Panc1 (cell line): ENCODE measurements at regions not wholly inside any gene's neighbourhood (a gene's known extent, or its start where the extent isn't known, plus 50 kb on each side); places are given as distances from the start of the nearest gene placed in this dataset.

Experiments
- ATAC-seq: fragments of 200-7000 bp; cut with Tn5 transposase; 2 replicates; pipeline ENCODE4 v1.9.1; 2020; ENCODE audit warnings: mild to moderate bottlenecking, moderate library complexity
- BruUV-seq: library from RNA; stranded (reverse); fragments of 400-500 nt; replicated peaks from 2 replicates; lab custom pipeline; 2021; lab: Mats Ljungman, UMichigan
- CTCF ChIA-PET: fragments of 300-600 bp; sonication (Branson Sonifier 250); formaldehyde crosslinking; loops from one replicate; lab custom pipeline; 2022; ENCODE audit warnings: antibody characterized with exemption; lab: Charles Lee
- POLR2A ChIA-PET: fragments of 300-600 bp; sonication (Branson Sonifier 250); formaldehyde crosslinking; loops from one replicate; lab custom pipeline; 2022; ENCODE audit warnings: antibody characterized with exemption; lab: Charles Lee
- DNase-seq: peaks from one replicate; pipeline ENCODE4 v3.0.0-alpha.2; 2010; ENCODE audit warnings: low read depth, low spot score
- H3K27ac ChIP-seq: 2 replicates; pipeline ENCODE4 v1.5.1; 2011; ENCODE audit warnings: mild to moderate bottlenecking, low read length, inconsistent platforms
- H3K27me3 ChIP-seq: fragments of 200-500 bp; sonication (Bioruptor generic); 2 replicates; pipeline ENCODE4 v1.6.0; 2014; ENCODE audit warnings: low read length, inconsistent platforms; ENCODE audit not compliant: control insufficient read depth, insufficient read depth
- H3K36me3 ChIP-seq: fragments of 200-500 bp; sonication (Bioruptor generic); 2 replicates; pipeline ENCODE4 v1.5.1; 2014; ENCODE audit warnings: inconsistent platforms, mild to moderate bottlenecking, low read length, moderate library complexity; ENCODE audit not compliant: control insufficient read depth, insufficient read depth
- H3K4me1 ChIP-seq: 2 replicates; pipeline ENCODE4 v1.5.1; 2011; ENCODE audit warnings: inconsistent platforms, mild to moderate bottlenecking, low read length, moderate library complexity; ENCODE audit not compliant: control insufficient read depth, insufficient read depth
- H3K4me3 ChIP-seq, 2 experiments: 2 replicates each; pipeline ENCODE4 v1.5.1; 2011 to 2012; ENCODE audit warnings: low read depth in 2 of 2, low read length in 2 of 2, mild to moderate bottlenecking in 2 of 2, inconsistent platforms in 1 of 2, moderate library complexity in 1 of 2
- H3K9me3 ChIP-seq: fragments of 200-500 bp; sonication (Bioruptor generic); 2 replicates; pipeline ENCODE4 v1.5.1; 2014; ENCODE audit warnings: low read depth, mild to moderate bottlenecking, inconsistent platforms, low read length, moderate library complexity; ENCODE audit not compliant: control insufficient read depth, insufficient read depth
- POLR2AphosphoS5 ChIP-seq: IDR thresholded peaks from 2 replicates; pipeline ENCODE4 v1.6.1; 2012; ENCODE audit warnings: mild to moderate bottlenecking, low read depth, low read length, moderate library complexity
- SIN3A ChIP-seq: IDR thresholded peaks from 2 replicates; pipeline ENCODE4 v1.6.1; 2012; ENCODE audit warnings: low read depth, mild to moderate bottlenecking, low read length, moderate library complexity, borderline replicate concordance; ENCODE audit not compliant: insufficient read depth
- TCF7L2 ChIP-seq: IDR thresholded peaks from 2 replicates; pipeline ENCODE4 v1.6.1; 2011; ENCODE audit warnings: mild to moderate bottlenecking, low read depth, low read length, inconsistent platforms
- in situ Hi-C: cut with HindIII; loops from 2 replicates; pipeline ENCODE4 v1.10.0; 2016; ENCODE audit warnings: low sequenced_read_pairs, low pct_unique_long_range_greater_than_20kb
- intact Hi-C: fragments of 100-400 bp; cut with micrococcal nuclease; formaldehyde crosslinking; loops from one replicate; pipeline ENCODE4 v1.10.0; 2022; ENCODE audit not compliant: unreplicated experiment
- TF ChIP-seq, protein P1 (sequence below), 2 experiments: IDR thresholded peaks; 2 replicates each; pipeline ENCODE4 v1.6.1; 2011 to 2012; ENCODE audit warnings: low read depth in 2 of 2, control low read depth in 1 of 2, low read length in 1 of 2, mild to moderate bottlenecking in 1 of 2, moderate library complexity in 1 of 2; ENCODE audit not compliant: insufficient read depth in 1 of 2
- TF ChIP-seq, protein P2 (sequence below): fragments of 450-650 bp; IDR thresholded peaks from 2 replicates; pipeline ENCODE4 v1.5.1; 2017; ENCODE audit warnings: mild to moderate bottlenecking

DNA sequence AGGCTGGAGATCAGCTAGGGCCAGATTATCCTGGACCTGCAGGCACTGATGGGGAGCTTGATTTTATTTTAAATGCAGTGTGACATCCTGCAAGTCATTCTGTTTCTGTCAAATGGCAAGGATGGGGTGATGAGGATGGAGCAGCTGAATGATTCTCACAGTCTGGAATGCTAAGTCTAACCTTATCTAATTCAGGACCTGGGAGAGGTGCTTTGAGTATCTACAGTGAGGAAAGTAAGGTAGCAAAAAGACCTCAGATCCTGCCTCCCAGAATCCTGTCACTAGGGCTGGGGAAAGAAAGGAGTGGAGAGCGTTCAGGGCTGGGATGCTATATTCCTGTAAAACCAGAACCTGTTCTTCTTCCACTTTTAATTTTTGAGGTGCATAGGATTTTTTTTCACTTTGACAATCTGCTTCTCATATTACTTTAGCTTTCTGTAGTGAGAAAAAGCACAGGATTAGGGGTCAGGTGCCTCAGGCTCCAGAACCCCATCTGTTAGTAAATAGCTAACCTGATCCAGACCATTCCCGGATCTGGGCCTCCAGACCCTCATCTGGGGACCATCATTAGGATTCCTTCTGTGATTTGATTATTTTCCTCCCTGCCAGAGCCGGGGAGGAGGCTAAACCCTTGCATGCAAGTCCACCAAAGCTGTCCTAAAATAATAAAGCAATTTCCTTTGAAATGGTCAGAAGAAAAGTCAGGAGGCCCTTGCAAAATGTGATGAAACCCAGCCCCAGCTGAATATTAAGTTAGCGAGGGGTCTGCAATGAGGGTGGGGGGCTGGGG is 54.7 kb downstream of the ASCL1 start:
- H3K27ac ChIP-seq: no peak overlapping the region
- POLR2A ChIA-PET: no interaction called here
- CTCF ChIA-PET: no interaction called here
- intact Hi-C loops (no loop called here), in situ Hi-C loops (no loop called here)
- no peak for TF ChIP-seq TCF7L2
- no peak for TF ChIP-seq SIN3A
- TF ChIP-seq, protein P1, sequence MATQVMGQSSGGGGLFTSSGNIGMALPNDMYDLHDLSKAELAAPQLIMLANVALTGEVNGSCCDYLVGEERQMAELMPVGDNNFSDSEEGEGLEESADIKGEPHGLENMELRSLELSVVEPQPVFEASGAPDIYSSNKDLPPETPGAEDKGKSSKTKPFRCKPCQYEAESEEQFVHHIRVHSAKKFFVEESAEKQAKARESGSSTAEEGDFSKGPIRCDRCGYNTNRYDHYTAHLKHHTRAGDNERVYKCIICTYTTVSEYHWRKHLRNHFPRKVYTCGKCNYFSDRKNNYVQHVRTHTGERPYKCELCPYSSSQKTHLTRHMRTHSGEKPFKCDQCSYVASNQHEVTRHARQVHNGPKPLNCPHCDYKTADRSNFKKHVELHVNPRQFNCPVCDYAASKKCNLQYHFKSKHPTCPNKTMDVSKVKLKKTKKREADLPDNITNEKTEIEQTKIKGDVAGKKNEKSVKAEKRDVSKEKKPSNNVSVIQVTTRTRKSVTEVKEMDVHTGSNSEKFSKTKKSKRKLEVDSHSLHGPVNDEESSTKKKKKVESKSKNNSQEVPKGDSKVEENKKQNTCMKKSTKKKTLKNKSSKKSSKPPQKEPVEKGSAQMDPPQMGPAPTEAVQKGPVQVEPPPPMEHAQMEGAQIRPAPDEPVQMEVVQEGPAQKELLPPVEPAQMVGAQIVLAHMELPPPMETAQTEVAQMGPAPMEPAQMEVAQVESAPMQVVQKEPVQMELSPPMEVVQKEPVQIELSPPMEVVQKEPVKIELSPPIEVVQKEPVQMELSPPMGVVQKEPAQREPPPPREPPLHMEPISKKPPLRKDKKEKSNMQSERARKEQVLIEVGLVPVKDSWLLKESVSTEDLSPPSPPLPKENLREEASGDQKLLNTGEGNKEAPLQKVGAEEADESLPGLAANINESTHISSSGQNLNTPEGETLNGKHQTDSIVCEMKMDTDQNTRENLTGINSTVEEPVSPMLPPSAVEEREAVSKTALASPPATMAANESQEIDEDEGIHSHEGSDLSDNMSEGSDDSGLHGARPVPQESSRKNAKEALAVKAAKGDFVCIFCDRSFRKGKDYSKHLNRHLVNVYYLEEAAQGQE (IDR thresholded peaks at IDR 0.05; ENCODE audit: insufficient read depth in 1 of 2, low read depth in 2 of 2, low read length in 1 of 2): no peak
- TF ChIP-seq, protein P2, sequence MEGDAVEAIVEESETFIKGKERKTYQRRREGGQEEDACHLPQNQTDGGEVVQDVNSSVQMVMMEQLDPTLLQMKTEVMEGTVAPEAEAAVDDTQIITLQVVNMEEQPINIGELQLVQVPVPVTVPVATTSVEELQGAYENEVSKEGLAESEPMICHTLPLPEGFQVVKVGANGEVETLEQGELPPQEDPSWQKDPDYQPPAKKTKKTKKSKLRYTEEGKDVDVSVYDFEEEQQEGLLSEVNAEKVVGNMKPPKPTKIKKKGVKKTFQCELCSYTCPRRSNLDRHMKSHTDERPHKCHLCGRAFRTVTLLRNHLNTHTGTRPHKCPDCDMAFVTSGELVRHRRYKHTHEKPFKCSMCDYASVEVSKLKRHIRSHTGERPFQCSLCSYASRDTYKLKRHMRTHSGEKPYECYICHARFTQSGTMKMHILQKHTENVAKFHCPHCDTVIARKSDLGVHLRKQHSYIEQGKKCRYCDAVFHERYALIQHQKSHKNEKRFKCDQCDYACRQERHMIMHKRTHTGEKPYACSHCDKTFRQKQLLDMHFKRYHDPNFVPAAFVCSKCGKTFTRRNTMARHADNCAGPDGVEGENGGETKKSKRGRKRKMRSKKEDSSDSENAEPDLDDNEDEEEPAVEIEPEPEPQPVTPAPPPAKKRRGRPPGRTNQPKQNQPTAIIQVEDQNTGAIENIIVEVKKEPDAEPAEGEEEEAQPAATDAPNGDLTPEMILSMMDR: no peak
- TF ChIP-seq POLR2AphosphoS5: no peak
- H3K36me3 ChIP-seq: no peaks in the 10 kb centered on the region
- no peaks in the 10 kb centered on the region for H3K4me1 ChIP-seq
- DNase-seq (no peak), ATAC-seq (no peak)
- H3K27me3 ChIP-seq: no peaks in the 10 kb centered on the region
- H3K9me3 ChIP-seq: no peaks in the 10 kb centered on the region
- no peak overlapping the region for H3K4me3 ChIP-seq
- BruUV-seq: no TSS peak

DNA sequence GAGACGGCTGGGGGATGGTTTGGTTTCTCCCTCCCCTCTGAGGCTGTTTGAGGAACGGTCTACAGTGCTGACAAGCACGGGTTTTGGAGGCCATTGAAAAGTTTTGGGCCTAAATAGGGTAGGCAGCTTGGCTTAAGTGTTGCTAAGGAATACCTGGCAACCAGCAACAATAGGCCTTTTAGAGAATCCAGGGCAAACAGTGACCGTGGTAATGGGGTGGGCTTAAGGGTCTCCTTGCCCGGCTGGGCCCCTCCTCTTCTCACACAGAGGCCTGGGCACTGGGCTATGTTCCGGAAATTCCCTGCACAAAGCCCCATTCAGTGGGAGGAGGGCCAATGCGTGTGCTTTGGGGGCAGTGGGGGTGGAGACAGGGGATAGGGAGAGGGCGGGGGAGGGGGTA is 55.4 kb downstream of the ASCL1 start:
- BruUV-seq: no TSS peak
- CTCF ChIA-PET: no interaction called here
- Histone ChIP-seq H3K4me1 (no peaks in the 10 kb centered on the region), H3K9me3 (no peaks in the 10 kb centered on the region), H3K4me3 (no peak overlapping the region), H3K27ac (no peak overlapping the region), H3K27me3 (no peaks in the 10 kb centered on the region), H3K36me3 (no peaks in the 10 kb centered on the region)
- POLR2A ChIA-PET: no interaction called here
- no peak for DNase-seq
- intact Hi-C loops (no loop called here), in situ Hi-C loops (no loop called here)
- no peak for TF ChIP-seq POLR2AphosphoS5
- no peak for TF ChIP-seq TCF7L2
- TF ChIP-seq, protein P1 (IDR thresholded peaks at IDR 0.05; ENCODE audit: insufficient read depth in 1 of 2, low read depth in 2 of 2, low read length in 1 of 2): no peak
- TF ChIP-seq, protein P2: no peak
- TF ChIP-seq SIN3A: no peak
- no peak for ATAC-seq
